Liver (tissue), 8 donors: ENCODE measurements at regions not wholly inside any gene's neighbourhood (a gene's known extent, or its start where the extent isn't known, plus 50 kb on each side); places are given as distances from the start of the nearest gene placed in this dataset.

Experiments
- DNase-seq: peaks from one replicate; pipeline ENCODE4 v3.0.0-alpha.2; 2017; ENCODE audit warnings: low spot score
- H3K27ac ChIP-seq, 2 donors: one replicate each; pipeline ENCODE4 v1.7.0; 2013; ENCODE audit warnings: inconsistent platforms in 2 of 2, low read length in 2 of 2, control low read depth in 1 of 2, low read depth in 1 of 2, mild to moderate bottlenecking in 1 of 2
- H3K27me3 ChIP-seq, 4 donors: one replicate each; pipeline versions ENCODE4 v1.6.1 to v1.7.0; 2013; ENCODE audit warnings: low read length in 3 of 4, inconsistent platforms in 1 of 4, mild to moderate bottlenecking in 1 of 4, moderate library complexity in 1 of 4; ENCODE audit not compliant: control insufficient read depth in 4 of 4, insufficient read depth in 4 of 4
- H3K36me3 ChIP-seq, 4 donors: one replicate each; pipeline versions ENCODE4 v1.6.1 to v1.7.0; 2013; ENCODE audit warnings: low read length in 3 of 4, mild to moderate bottlenecking in 3 of 4, low read depth in 1 of 4, moderate library complexity in 1 of 4; ENCODE audit not compliant: control insufficient read depth in 4 of 4, insufficient read depth in 3 of 4
- H3K4me1 ChIP-seq, 4 donors: one replicate each; pipeline versions ENCODE4 v1.6.1 to v1.7.0; 2013; ENCODE audit warnings: low read length in 3 of 4, mild to moderate bottlenecking in 3 of 4, moderate library complexity in 1 of 4; ENCODE audit not compliant: control insufficient read depth in 4 of 4, insufficient read depth in 4 of 4
- H3K4me3 ChIP-seq, 3 donors: one replicate each; pipeline versions ENCODE4 v1.6.1 to v1.7.0; 2013; ENCODE audit warnings: low read length in 3 of 3, control low read depth in 1 of 3, low read depth in 1 of 3, mild to moderate bottlenecking in 1 of 3
- H3K9ac ChIP-seq, 2 donors: one replicate each; pipeline ENCODE4 v1.7.0; 2013; ENCODE audit warnings: low read length in 2 of 2, mild to moderate bottlenecking in 2 of 2, moderate library complexity in 2 of 2, control low read depth in 1 of 2, low read depth in 1 of 2
- H3K9me3 ChIP-seq, 4 donors: one replicate each; pipeline versions ENCODE4 v1.6.1 to v1.7.0; 2013; ENCODE audit warnings: low read length in 3 of 4; ENCODE audit not compliant: control insufficient read depth in 4 of 4
- EGR1 ChIP-seq, 2 donors: IDR thresholded peaks; 2 replicates each; pipeline ENCODE4 v1.6.1; 2016 to 2018; ENCODE audit warnings: antibody characterized with exemption in 2 of 2, low read depth in 2 of 2
- FOXA1 ChIP-seq: IDR thresholded peaks from 2 replicates; pipeline ENCODE4 v1.6.1; 2016; ENCODE audit warnings: antibody characterized with exemption
- FOXA2 ChIP-seq: IDR thresholded peaks from 2 replicates; pipeline ENCODE4 v1.6.1; 2016; ENCODE audit warnings: antibody characterized with exemption
- GABPA ChIP-seq, 2 donors: IDR thresholded peaks in 1 of 2; conservative IDR thresholded peaks in 1 of 2; 2 replicates each; pipeline ENCODE4 v1.6.1; 2016; ENCODE audit warnings: antibody characterized with exemption in 2 of 2, mild to moderate bottlenecking in 1 of 2, moderate library complexity in 1 of 2
- HNF4A ChIP-seq, 2 donors: conservative IDR thresholded peaks; 2 replicates each; pipeline ENCODE4 v1.6.1; 2016; ENCODE audit warnings: antibody characterized with exemption in 2 of 2, mild to moderate bottlenecking in 2 of 2
- HNF4G ChIP-seq: IDR thresholded peaks from 2 replicates; pipeline ENCODE4 v1.6.1; 2016; ENCODE audit warnings: antibody characterized with exemption
- JUND ChIP-seq, 2 donors: IDR thresholded peaks; 2 replicates each; pipeline ENCODE4 v1.6.1; 2016; ENCODE audit warnings: antibody characterized with exemption in 2 of 2
- NR2F2 ChIP-seq: IDR thresholded peaks from 2 replicates; pipeline ENCODE4 v1.6.1; 2016; ENCODE audit warnings: antibody characterized with exemption
- RAD21 ChIP-seq, 2 donors: IDR thresholded peaks; 2 replicates each; pipeline ENCODE4 v1.6.1; 2016; ENCODE audit warnings: antibody characterized with exemption in 2 of 2, mild to moderate bottlenecking in 2 of 2
- RXRA ChIP-seq, 2 donors: IDR thresholded peaks; 2 replicates each; pipeline ENCODE4 v1.6.1; 2017 to 2018; ENCODE audit warnings: antibody characterized with exemption in 2 of 2, mild to moderate bottlenecking in 1 of 2
- SP1 ChIP-seq: IDR thresholded peaks from 2 replicates; pipeline ENCODE4 v1.6.1; 2018; ENCODE audit warnings: antibody characterized with exemption, mild to moderate bottlenecking
- TAF1 ChIP-seq: conservative IDR thresholded peaks from 2 replicates; pipeline ENCODE4 v1.6.1; 2016; ENCODE audit warnings: antibody characterized with exemption, mild to moderate bottlenecking
- YY1 ChIP-seq: IDR thresholded peaks from 2 replicates; pipeline ENCODE4 v1.6.1; 2016; ENCODE audit warnings: antibody characterized with exemption, mild to moderate bottlenecking
- WGBS: extraction: QIAGEN DNeasy Blood & Tissue Kit; methylation state at CpG from one replicate; pipeline ENCODE4 v1.1.7; 2013; 5-methylcytosine and 5-hydroxymethylcytosine counted together
- TF ChIP-seq, protein P1 (sequence below): IDR thresholded peaks from 2 replicates; pipeline ENCODE4 v1.6.1; 2016; ENCODE audit warnings: antibody characterized with exemption
- TF ChIP-seq, protein P2 (sequence below): IDR thresholded peaks from 2 replicates; pipeline ENCODE4 v1.6.1; 2016; ENCODE audit warnings: antibody characterized with exemption
- TF ChIP-seq, protein P3 (sequence below): fragments of 150-350 bp; IDR thresholded peaks from 2 replicates; pipeline ENCODE4 v1.5.1; 2017; ENCODE audit warnings: improper control_type of control experiment, low read depth, low read length; ENCODE audit not compliant: missing input control
- TF ChIP-seq, protein P4 (sequence below): IDR thresholded peaks from 2 replicates; pipeline ENCODE4 v1.6.1; 2016; ENCODE audit warnings: antibody characterized with exemption
- TF ChIP-seq, protein P5 (sequence below): IDR thresholded peaks from 2 replicates; pipeline ENCODE4 v1.6.1; 2016; ENCODE audit warnings: antibody characterized with exemption, mild to moderate bottlenecking
- donor health status: healthy.
- donor health status: healthy.
- donor health status: healthy.
- donor health status: healthy.
- donor health status: healthy.

DNA sequence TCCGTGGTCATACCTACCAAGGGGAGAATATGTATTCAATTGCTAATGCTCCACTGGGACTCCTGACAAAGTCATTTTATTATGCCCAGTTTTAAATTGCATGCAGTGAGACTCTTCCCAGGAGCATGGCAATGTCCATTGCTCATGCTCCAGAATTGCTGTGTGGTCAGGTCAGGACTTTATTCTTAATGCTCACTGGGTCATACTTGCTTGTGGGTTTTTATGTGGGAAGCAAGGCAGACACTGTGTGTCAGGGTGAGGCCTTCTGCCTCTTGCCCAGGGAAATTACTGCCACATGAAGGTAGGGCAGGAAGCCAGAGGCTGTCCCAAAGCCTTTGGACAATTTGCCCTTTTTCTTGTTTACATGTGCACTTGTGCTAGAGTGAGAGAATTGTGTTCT is 164.6 kb upstream of the MEF2C start:
- TF ChIP-seq NR2F2 = no peak
- no peak for TF ChIP-seq HNF4A (conservative IDR thresholded peaks at IDR 0.05)
- TF ChIP-seq, protein P1, sequence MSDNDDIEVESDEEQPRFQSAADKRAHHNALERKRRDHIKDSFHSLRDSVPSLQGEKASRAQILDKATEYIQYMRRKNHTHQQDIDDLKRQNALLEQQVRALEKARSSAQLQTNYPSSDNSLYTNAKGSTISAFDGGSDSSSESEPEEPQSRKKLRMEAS = no peak
- TF ChIP-seq, protein P2, sequence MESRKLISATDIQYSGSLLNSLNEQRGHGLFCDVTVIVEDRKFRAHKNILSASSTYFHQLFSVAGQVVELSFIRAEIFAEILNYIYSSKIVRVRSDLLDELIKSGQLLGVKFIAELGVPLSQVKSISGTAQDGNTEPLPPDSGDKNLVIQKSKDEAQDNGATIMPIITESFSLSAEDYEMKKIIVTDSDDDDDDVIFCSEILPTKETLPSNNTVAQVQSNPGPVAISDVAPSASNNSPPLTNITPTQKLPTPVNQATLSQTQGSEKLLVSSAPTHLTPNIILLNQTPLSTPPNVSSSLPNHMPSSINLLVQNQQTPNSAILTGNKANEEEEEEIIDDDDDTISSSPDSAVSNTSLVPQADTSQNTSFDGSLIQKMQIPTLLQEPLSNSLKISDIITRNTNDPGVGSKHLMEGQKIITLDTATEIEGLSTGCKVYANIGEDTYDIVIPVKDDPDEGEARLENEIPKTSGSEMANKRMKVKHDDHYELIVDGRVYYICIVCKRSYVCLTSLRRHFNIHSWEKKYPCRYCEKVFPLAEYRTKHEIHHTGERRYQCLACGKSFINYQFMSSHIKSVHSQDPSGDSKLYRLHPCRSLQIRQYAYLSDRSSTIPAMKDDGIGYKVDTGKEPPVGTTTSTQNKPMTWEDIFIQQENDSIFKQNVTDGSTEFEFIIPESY = no peak
- no peak for TF ChIP-seq RXRA (IDR thresholded peaks at IDR 0.05)
- TF ChIP-seq, protein P3, sequence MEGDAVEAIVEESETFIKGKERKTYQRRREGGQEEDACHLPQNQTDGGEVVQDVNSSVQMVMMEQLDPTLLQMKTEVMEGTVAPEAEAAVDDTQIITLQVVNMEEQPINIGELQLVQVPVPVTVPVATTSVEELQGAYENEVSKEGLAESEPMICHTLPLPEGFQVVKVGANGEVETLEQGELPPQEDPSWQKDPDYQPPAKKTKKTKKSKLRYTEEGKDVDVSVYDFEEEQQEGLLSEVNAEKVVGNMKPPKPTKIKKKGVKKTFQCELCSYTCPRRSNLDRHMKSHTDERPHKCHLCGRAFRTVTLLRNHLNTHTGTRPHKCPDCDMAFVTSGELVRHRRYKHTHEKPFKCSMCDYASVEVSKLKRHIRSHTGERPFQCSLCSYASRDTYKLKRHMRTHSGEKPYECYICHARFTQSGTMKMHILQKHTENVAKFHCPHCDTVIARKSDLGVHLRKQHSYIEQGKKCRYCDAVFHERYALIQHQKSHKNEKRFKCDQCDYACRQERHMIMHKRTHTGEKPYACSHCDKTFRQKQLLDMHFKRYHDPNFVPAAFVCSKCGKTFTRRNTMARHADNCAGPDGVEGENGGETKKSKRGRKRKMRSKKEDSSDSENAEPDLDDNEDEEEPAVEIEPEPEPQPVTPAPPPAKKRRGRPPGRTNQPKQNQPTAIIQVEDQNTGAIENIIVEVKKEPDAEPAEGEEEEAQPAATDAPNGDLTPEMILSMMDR = no peak
- no peak for TF ChIP-seq GABPA (IDR thresholded peaks at IDR 0.05 in 1 of 2, conservative IDR thresholded peaks at IDR 0.05 in 1 of 2)
- Histone ChIP-seq H3K9ac (no peak overlapping the region), H3K27ac (no peak overlapping the region), H3K27me3 (no peaks in the 10 kb centered on the region), H3K4me3 (no peak overlapping the region), H3K9me3 (peaks cover 0 to 3% (median 1%) of the 10 kb centered on the region in 4 donors), H3K4me1 (no peaks in the 10 kb centered on the region), H3K36me3 (no peaks in the 10 kb centered on the region)
- no peak for DNase-seq
- 91% methylated on average over 1 of the region's 1 CpG for WGBS

DNA sequence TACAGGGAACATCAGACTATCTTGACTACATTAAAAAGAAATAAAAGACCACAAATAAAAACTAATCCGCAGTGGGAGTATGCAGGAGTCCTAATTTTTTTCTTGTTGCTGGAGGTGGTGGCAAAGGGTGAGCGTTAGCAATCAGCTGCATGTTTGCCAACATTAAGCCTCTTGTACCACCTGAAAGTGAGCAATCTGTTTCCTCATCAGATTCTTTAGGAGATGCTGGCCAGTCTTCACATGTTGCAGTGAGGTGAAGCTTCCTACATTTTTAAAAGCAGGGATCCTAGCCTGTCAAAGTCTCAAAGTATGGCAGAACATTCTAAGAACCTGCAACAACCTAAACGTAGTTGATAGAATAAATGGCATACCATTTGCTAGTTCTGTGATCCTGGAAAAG is 162.2 kb upstream of the MEF2C start:
- no peak overlapping the region for H3K27ac ChIP-seq
- no peak overlapping the region for H3K4me3 ChIP-seq
- H3K27me3 ChIP-seq = no peaks in the 10 kb centered on the region
- WGBS = 83% methylated on average over 3 of the region's 3 CpGs
- no peak overlapping the region for H3K9ac ChIP-seq
- peaks cover 0 to 3% (median 1%) of the 10 kb centered on the region in 4 donors for H3K9me3 ChIP-seq
- no peak for DNase-seq
- no peaks in the 10 kb centered on the region for H3K36me3 ChIP-seq
- H3K4me1 ChIP-seq = no peaks in the 10 kb centered on the region
- TF ChIP-seq RAD21 (IDR thresholded peaks at IDR 0.05) (no peak), EGR1 (IDR thresholded peaks at IDR 0.05; ENCODE audit: low read depth in 2 of 2) (no peak), SP1 (no peak), HNF4A (conservative IDR thresholded peaks at IDR 0.05) (no peak), FOXA2 (no peak), RXRA (IDR thresholded peaks at IDR 0.05) (no peak), YY1 (no peak), TAF1 (no peak), HNF4G (no peak), JUND (IDR thresholded peaks at IDR 0.05) (no peak), NR2F2 (no peak), FOXA1 (no peak), GABPA (IDR thresholded peaks at IDR 0.05 in 1 of 2, conservative IDR thresholded peaks at IDR 0.05 in 1 of 2) (no peak)
- TF ChIP-seq, protein P1 = no peak
- TF ChIP-seq, protein P4, sequence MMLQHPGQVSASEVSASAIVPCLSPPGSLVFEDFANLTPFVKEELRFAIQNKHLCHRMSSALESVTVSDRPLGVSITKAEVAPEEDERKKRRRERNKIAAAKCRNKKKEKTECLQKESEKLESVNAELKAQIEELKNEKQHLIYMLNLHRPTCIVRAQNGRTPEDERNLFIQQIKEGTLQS = no peak
- TF ChIP-seq, protein P5, sequence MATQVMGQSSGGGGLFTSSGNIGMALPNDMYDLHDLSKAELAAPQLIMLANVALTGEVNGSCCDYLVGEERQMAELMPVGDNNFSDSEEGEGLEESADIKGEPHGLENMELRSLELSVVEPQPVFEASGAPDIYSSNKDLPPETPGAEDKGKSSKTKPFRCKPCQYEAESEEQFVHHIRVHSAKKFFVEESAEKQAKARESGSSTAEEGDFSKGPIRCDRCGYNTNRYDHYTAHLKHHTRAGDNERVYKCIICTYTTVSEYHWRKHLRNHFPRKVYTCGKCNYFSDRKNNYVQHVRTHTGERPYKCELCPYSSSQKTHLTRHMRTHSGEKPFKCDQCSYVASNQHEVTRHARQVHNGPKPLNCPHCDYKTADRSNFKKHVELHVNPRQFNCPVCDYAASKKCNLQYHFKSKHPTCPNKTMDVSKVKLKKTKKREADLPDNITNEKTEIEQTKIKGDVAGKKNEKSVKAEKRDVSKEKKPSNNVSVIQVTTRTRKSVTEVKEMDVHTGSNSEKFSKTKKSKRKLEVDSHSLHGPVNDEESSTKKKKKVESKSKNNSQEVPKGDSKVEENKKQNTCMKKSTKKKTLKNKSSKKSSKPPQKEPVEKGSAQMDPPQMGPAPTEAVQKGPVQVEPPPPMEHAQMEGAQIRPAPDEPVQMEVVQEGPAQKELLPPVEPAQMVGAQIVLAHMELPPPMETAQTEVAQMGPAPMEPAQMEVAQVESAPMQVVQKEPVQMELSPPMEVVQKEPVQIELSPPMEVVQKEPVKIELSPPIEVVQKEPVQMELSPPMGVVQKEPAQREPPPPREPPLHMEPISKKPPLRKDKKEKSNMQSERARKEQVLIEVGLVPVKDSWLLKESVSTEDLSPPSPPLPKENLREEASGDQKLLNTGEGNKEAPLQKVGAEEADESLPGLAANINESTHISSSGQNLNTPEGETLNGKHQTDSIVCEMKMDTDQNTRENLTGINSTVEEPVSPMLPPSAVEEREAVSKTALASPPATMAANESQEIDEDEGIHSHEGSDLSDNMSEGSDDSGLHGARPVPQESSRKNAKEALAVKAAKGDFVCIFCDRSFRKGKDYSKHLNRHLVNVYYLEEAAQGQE = no peak
- TF ChIP-seq, protein P3 = no peak
- TF ChIP-seq, protein P2 = no peak
